ENCODE measurements at regions not wholly inside any gene's neighbourhood (a gene's known extent, or its start where the extent isn't known, plus 50 kb on each side); places are given as distances from the start of the nearest gene placed in this dataset.

DNA sequence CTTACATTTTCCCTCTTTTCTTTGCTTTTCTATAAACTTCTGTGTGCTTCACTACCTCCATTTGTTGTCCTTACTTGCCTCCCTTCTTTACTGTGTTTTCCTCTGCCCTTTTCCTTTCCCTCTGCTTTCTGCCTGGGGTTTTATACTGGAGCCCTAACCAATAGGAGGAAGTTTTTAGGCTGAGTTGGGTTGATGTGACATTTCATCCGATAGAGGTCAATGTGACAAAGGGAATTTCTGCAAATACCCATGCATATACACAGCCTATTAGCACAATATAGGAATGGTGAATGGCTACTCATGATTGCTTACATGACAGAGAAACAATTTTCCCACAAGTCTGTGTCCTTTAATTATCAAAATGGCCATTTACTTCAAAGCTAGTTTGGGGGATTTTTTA lies 153.0 kb upstream of the ARPP21 start:
- no peak for DNase-seq (ENCODE audit: low read depth)

DNA sequence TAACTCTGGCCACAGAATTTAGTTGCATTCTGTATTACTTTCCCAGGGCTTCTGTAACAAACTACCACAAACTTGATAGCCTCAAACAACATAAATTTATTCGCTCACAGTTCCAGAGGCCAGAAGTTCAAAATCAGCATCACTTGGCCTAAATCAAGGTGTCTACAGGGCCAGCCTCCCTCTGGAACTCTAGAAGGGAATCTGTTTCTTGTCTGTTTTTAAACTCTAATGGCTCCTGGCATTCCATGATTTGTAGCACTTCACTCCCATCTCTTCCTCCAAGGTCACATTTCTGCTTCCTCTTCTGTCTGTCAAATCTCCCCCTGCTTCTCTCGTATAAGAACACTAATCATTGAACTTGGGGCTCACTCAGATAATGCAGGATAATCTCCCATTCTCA lies 151.9 kb upstream of the ARPP21 start:
- no peak for DNase-seq (ENCODE audit: low read depth)

GRCh38 chr3:35488526-35488925 lies 150.8 kb upstream of the ARPP21 start:
- DNase-seq (ENCODE audit: low read depth): no peak

DNA sequence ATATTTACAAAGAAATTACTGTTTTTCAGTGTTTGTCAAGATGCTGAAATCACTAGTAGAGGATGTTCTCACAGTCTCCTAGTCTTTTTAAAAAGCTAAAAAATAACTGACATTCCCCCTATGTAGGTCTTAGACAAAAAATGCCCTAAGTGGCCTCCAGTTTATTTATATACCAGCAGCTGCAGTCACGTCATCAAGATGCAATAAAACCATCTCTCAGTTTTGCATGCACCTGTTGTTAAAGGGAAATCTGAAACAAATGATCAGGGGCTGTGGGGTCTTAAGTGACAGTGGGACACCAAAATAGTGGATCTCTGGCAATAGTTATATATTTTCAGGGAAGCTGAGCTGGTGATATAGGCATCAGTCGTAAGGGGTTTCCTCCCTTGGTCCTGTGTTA lies 146.5 kb upstream of the ARPP21 start:
- no peak for DNase-seq (ENCODE audit: low read depth)

GRCh38 chr3:35498506-35499210 lies 140.7 kb upstream of the ARPP21 start:
- DNase-seq (ENCODE audit: low read depth): no peak

- no peak for DNase-seq (ENCODE audit: low read depth)
Observed at GRCh38 chr3:35500641-35501350, 138.5 kb upstream of the ARPP21 start.

- no peak for DNase-seq (ENCODE audit: low read depth)
Observed at GRCh38 chr3:35502699-35503098, 136.6 kb upstream of the ARPP21 start.

GRCh38 chr3:35505181-35505580 lies 134.1 kb upstream of the ARPP21 start:
- DNase-seq (ENCODE audit: low read depth): no peak

- no peak for DNase-seq (ENCODE audit: low read depth)
Observed at GRCh38 chr3:35505772-35506171, 133.6 kb upstream of the ARPP21 start.

- no peak for DNase-seq (ENCODE audit: low read depth)
Observed at GRCh38 chr3:35519936-35520335, 119.4 kb upstream of the ARPP21 start.

- no peak for DNase-seq (ENCODE audit: low read depth)
Observed at GRCh38 chr3:35521196-35521595, 118.1 kb upstream of the ARPP21 start.

DNA sequence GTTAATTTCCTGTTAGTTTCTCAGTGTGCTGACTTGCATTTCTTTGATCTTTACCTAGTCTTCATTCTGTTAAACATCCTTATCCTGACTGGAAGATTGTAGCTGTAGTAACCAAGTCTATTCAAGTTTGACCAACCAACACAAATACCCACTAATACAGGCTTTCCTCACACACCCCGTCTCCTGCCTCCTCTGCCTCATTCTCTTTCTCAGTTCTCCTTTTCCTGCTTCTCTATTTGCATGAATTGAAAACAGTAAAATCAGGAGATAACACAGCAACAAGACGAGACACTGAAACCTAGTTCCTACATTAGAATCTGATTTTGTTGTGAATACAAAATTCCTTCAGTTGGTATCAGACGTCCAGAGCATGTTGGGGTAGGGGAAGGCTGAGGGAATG lies 116.9 kb upstream of the ARPP21 start:
- DNase-seq (ENCODE audit: low read depth): no peak

DNA sequence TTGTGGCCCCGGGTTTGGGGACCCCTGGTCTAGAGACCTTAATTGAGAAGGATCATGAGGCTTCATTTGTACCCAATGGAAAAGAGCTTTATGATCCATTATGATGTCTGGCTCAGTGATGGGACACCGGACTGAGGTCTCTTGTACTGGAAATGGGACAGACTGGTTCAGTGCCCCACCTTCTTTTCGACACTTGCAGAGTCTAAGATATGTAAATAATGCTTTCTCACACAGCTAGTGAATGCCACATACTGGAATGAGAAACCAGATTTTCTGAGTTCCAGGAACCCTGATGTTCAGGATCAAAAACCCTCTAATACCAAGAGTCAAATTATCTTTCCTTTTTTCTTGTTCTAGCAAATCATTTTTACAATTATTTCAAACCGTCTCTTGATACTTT lies 116.3 kb upstream of the ARPP21 start:
- DNase-seq (ENCODE audit: low read depth): no peak

- DNase-seq (ENCODE audit: low read depth): no peak
Observed at GRCh38 chr3:35523838-35524237, 115.5 kb upstream of the ARPP21 start.

GRCh38 chr3:35524856-35525255 lies 114.5 kb upstream of the ARPP21 start:
- DNase-seq (ENCODE audit: low read depth): no peak

DNA sequence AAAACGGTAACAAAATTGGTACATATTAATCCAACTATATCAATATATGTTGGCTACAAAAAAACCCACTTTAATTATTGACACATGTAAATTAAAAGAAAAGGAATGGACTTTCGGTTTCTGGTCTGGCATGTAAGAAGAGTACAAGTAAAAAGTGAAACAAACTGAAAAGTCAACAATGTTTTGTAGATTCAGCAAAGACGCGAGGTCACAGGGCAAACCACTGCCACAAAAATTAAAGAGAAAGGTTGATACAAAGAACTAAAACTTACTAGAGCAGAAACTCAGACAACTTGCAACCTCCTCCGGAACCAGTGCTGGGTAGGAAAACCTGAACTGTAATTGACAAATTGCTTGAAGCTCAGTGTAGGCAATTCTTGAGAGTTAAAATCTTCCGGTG lies 110.6 kb upstream of the ARPP21 start:
- no peak for DNase-seq (ENCODE audit: low read depth)

- DNase-seq (ENCODE audit: low read depth): no peak
Observed at GRCh38 chr3:35529337-35529736, 110.0 kb upstream of the ARPP21 start.

- no peak for DNase-seq (ENCODE audit: low read depth)
Observed at GRCh38 chr3:35537265-35537664, 102.1 kb upstream of the ARPP21 start.

GRCh38 chr3:35544976-35545375 lies 94.3 kb upstream of the ARPP21 start:
- no peak for DNase-seq (ENCODE audit: low read depth)

DNA sequence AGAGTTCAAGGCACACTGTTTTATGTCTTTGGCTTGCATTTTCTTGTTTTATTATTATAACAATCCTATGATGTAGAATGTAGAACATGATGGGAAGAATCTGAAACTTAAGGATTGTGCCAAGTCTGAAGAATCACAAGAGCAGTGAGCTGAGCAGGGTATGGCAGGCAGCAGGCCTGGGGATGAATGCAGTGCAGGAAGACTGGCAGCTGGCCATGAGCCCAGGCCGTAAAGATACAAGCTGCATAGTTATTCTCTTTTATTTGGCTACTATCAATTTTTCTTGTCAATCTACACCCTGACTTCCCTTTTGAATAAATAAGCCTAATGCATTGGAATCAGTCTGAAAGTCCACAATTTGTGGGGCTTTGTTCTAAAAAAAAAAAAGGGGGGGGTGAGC lies 89.6 kb upstream of the ARPP21 start:
- no peak for DNase-seq (ENCODE audit: low read depth)

- DNase-seq (ENCODE audit: low read depth): no peak
Observed at GRCh38 chr3:35562141-35562540, 77.2 kb upstream of the ARPP21 start.

DNA sequence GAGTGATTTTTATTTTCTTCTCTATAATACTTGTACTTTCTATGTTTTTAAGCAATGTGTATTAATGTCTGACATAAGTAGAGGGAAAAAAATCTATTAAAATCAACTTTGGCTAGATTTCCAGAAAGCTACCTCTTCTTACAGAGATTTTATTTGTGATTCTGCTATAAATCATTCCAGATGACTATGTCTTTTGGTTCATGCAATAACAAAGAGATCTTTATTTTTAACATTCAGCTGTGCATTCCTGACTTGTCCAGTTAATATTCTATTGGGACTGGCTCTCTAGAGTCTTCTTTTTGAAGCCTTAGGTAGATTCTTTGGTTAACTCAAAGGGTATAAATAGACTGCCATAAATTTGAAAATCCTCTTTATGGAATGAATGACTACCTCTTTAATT lies 74.3 kb upstream of the ARPP21 start:
- DNase-seq (ENCODE audit: low read depth): no peak
